ENCODE measurements at regions not wholly inside any gene's neighbourhood (a gene's known extent, or its start where the extent isn't known, plus 50 kb on each side); places are given as distances from the start of the nearest gene placed in this dataset.

DNA sequence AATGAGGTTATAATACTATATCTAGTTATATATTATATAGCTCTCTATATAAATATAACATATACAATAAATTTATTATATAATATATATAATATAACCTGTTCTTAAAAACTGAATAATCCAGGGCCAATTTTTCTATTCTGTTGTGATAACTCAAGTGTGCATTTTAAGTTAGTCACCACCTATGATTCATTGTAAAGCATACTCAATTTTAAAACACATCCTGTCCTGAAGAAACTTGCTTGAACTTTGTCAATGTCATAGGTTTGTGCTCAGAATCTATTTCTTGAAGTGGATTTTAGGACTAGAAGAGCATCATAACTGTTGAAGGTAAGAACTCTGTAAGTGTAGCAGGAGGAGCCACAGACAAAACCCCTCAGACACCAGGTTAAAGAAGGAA lies 1209.8 kb downstream of the REEP3 start:
- Mint-ChIP-seq H3K27ac (no peak overlapping the region), H3K36me3 (no peaks in the 10 kb centered on the region), H3K4me3 (no peak overlapping the region), H3K9me3 (peaks cover 11 to 25% of the 10 kb centered on the region in 2 donors), H3K4me1 (no peaks in the 10 kb centered on the region), H3K27me3 (ENCODE audit: low read depth in 2 of 2) (no peaks in the 10 kb centered on the region)
- ATAC-seq: no peak
- Histone ChIP-seq H3K27ac (ENCODE audit: low read length) (no peak overlapping the region), H3K27me3 (ENCODE audit: control insufficient read depth, insufficient read depth, low read length) (no peaks in the 10 kb centered on the region), H3K36me3 (ENCODE audit: control insufficient read depth, insufficient read depth, low read length) (no peaks in the 10 kb centered on the region), H3K9me3 (ENCODE audit: control insufficient read depth, insufficient read depth, low read length) (peaks cover 12% of the 10 kb centered on the region), H3K4me1 (ENCODE audit: control insufficient read depth, insufficient read depth, low read length) (no peaks in the 10 kb centered on the region), H3K4me3 (ENCODE audit: low read length) (no peak overlapping the region)
- intact Hi-C loops (cut with micrococcal nuclease): no loop called here
- no peak for TF ChIP-seq CTCF (IDR thresholded peaks at IDR 0.05)
- no peak for DNase-seq

- Histone ChIP-seq H3K27me3 (ENCODE audit: control insufficient read depth, insufficient read depth, low read length) (no peaks in the 10 kb centered on the region), H3K4me3 (ENCODE audit: low read length) (no peak overlapping the region), H3K27ac (ENCODE audit: low read length) (no peak overlapping the region), H3K9me3 (ENCODE audit: control insufficient read depth, insufficient read depth, low read length) (peaks cover 7% of the 10 kb centered on the region), H3K36me3 (ENCODE audit: control insufficient read depth, insufficient read depth, low read length) (no peaks in the 10 kb centered on the region), H3K4me1 (ENCODE audit: control insufficient read depth, insufficient read depth, low read length) (no peaks in the 10 kb centered on the region)
- Mint-ChIP-seq H3K9me3 (peaks cover 16 to 31% of the 10 kb centered on the region in 2 donors), H3K27me3 (ENCODE audit: low read depth in 2 of 2) (no peaks in the 10 kb centered on the region), H3K27ac (no peak overlapping the region), H3K36me3 (no peaks in the 10 kb centered on the region), H3K4me1 (no peaks in the 10 kb centered on the region), H3K4me3 (no peak overlapping the region)
- ATAC-seq (no peak), DNase-seq (no peak)
- intact Hi-C loops (cut with micrococcal nuclease): no loop called here
- WGBS (ENCODE audit: insufficient coverage): 62% methylated on average over 8 of the region's 8 CpGs
- TF ChIP-seq CTCF (IDR thresholded peaks at IDR 0.05): no peak
Measured at GRCh38 chr10:64732372-64732957, 1211.3 kb downstream of the REEP3 start.

- ATAC-seq: no peak
- Histone ChIP-seq H3K4me1 (ENCODE audit: control insufficient read depth, insufficient read depth, low read length) (no peaks in the 10 kb centered on the region), H3K27ac (ENCODE audit: low read length) (no peak overlapping the region), H3K36me3 (ENCODE audit: control insufficient read depth, insufficient read depth, low read length) (no peaks in the 10 kb centered on the region), H3K9me3 (ENCODE audit: control insufficient read depth, insufficient read depth, low read length) (peaks cover 2% of the 10 kb centered on the region), H3K27me3 (ENCODE audit: control insufficient read depth, insufficient read depth, low read length) (no peaks in the 10 kb centered on the region), H3K4me3 (ENCODE audit: low read length) (no peak overlapping the region)
- Mint-ChIP-seq H3K4me3 (no peak overlapping the region), H3K4me1 (no peaks in the 10 kb centered on the region), H3K9me3 (peaks cover 14 to 26% of the 10 kb centered on the region in 2 donors), H3K27me3 (ENCODE audit: low read depth in 2 of 2) (no peaks in the 10 kb centered on the region), H3K27ac (no peak overlapping the region), H3K36me3 (no peaks in the 10 kb centered on the region)
- intact Hi-C loops (cut with micrococcal nuclease): no loop called here
- no peak for TF ChIP-seq CTCF (IDR thresholded peaks at IDR 0.05)
- no peak for DNase-seq
Measured at GRCh38 chr10:64733980-64734379, 1212.8 kb downstream of the REEP3 start.

GRCh38 chr10:64738462-64738861 lies 1217.3 kb downstream of the REEP3 start:
- ATAC-seq (no peak), DNase-seq (no peak)
- Mint-ChIP-seq H3K27ac (no peak overlapping the region), H3K4me3 (no peak overlapping the region), H3K9me3 (peaks cover 13 to 27% of the 10 kb centered on the region in 2 donors), H3K36me3 (peaks cover 9% of the 10 kb centered on the region), H3K4me1 (no peaks in the 10 kb centered on the region), H3K27me3 (ENCODE audit: low read depth in 2 of 2) (no peaks in the 10 kb centered on the region)
- Histone ChIP-seq H3K9me3 (ENCODE audit: control insufficient read depth, insufficient read depth, low read length) (no peaks in the 10 kb centered on the region), H3K4me1 (ENCODE audit: control insufficient read depth, insufficient read depth, low read length) (no peaks in the 10 kb centered on the region), H3K4me3 (ENCODE audit: low read length) (no peak overlapping the region), H3K27me3 (ENCODE audit: control insufficient read depth, insufficient read depth, low read length) (no peaks in the 10 kb centered on the region), H3K36me3 (ENCODE audit: control insufficient read depth, insufficient read depth, low read length) (no peaks in the 10 kb centered on the region), H3K27ac (ENCODE audit: low read length) (no peak overlapping the region)
- no peak for TF ChIP-seq CTCF (IDR thresholded peaks at IDR 0.05)
- intact Hi-C loops (cut with micrococcal nuclease): no loop called here
- 67% methylated on average over 1 of the region's 2 CpGs for WGBS (ENCODE audit: insufficient coverage)

Data from natural killer cell (primary cell).